IPS-20b (cell line): ENCODE measurements at regions not wholly inside any gene's neighbourhood (a gene's known extent, or its start where the extent isn't known, plus 50 kb on each side); places are given as distances from the start of the nearest gene placed in this dataset.

Experiments
- H3K27ac ChIP-seq: one replicate; pipeline ENCODE4 v1.5.1; 2013; ENCODE audit warnings: low read length
- H3K27me3 ChIP-seq: 2 replicates; pipeline ENCODE4 v1.6.1; 2013; ENCODE audit warnings: mild to moderate bottlenecking, low read length, inconsistent platforms; ENCODE audit not compliant: insufficient read depth
- H3K36me3 ChIP-seq: 2 replicates; pipeline ENCODE4 v1.6.1; 2013; ENCODE audit warnings: low read depth, mild to moderate bottlenecking, inconsistent platforms, low read length, moderate library complexity; ENCODE audit not compliant: insufficient read depth
- H3K4me1 ChIP-seq: 2 replicates; pipeline ENCODE4 v1.6.1; 2013; ENCODE audit warnings: mild to moderate bottlenecking, control low read depth, inconsistent platforms, low read length, moderate library complexity; ENCODE audit not compliant: insufficient read depth
- H3K4me3 ChIP-seq: 2 replicates; pipeline ENCODE4 v1.5.1; 2013; ENCODE audit warnings: mild to moderate bottlenecking, low read length, inconsistent platforms
- H3K9ac ChIP-seq: 2 replicates; pipeline ENCODE4 v1.6.1; 2013; ENCODE audit warnings: low read depth, mild to moderate bottlenecking, inconsistent platforms, low read length, moderate library complexity
- H3K9me3 ChIP-seq: 2 replicates; pipeline ENCODE4 v1.6.1; 2013; ENCODE audit warnings: mild to moderate bottlenecking, low read depth, low read length, inconsistent platforms; ENCODE audit not compliant: insufficient read depth

- Histone ChIP-seq H3K9me3 (no peaks in the 10 kb centered on the region), H3K36me3 (no peaks in the 10 kb centered on the region), H3K4me1 (no peaks in the 10 kb centered on the region), H3K9ac (no peak overlapping the region), H3K4me3 (no peak overlapping the region), H3K27me3 (peaks cover 11% of the 10 kb centered on the region), H3K27ac (no peak overlapping the region)
These were observed 100.4 kb downstream of the CD83 start for GRCh38 chr6:14217728-14218518.

GRCh38 chr6:14218519-14218800 lies 100.9 kb downstream of the CD83 start:
- peaks cover 6% of the 10 kb centered on the region for H3K27me3 ChIP-seq
- no peaks in the 10 kb centered on the region for H3K9me3 ChIP-seq
- H3K4me1 ChIP-seq, result no peaks in the 10 kb centered on the region
- no peak overlapping the region for H3K27ac ChIP-seq
- no peak overlapping the region for H3K4me3 ChIP-seq
- no peak overlapping the region for H3K9ac ChIP-seq
- H3K36me3 ChIP-seq, result no peaks in the 10 kb centered on the region

- Histone ChIP-seq H3K4me1 (no peaks in the 10 kb centered on the region), H3K27ac (no peak overlapping the region), H3K4me3 (no peak overlapping the region), H3K9me3 (no peaks in the 10 kb centered on the region), H3K9ac (no peak overlapping the region), H3K36me3 (no peaks in the 10 kb centered on the region), H3K27me3 (no peaks in the 10 kb centered on the region; the same call in 1 of the 2 replicates)
These were observed 104.2 kb downstream of the CD83 start for GRCh38 chr6:14221564-14222279.

- Histone ChIP-seq H3K4me3 (no peak overlapping the region), H3K9ac (no peak overlapping the region), H3K36me3 (no peaks in the 10 kb centered on the region), H3K27ac (no peak overlapping the region), H3K9me3 (no peaks in the 10 kb centered on the region), H3K27me3 (no peaks in the 10 kb centered on the region), H3K4me1 (no peaks in the 10 kb centered on the region)
These were observed 105.4 kb downstream of the CD83 start for GRCh38 chr6:14222956-14223355.

- H3K9ac ChIP-seq, result no peak overlapping the region
- no peaks in the 10 kb centered on the region for H3K4me1 ChIP-seq
- no peaks in the 10 kb centered on the region for H3K9me3 ChIP-seq
- no peaks in the 10 kb centered on the region for H3K36me3 ChIP-seq
- H3K4me3 ChIP-seq, result no peak overlapping the region
- no peaks in the 10 kb centered on the region for H3K27me3 ChIP-seq
- H3K27ac ChIP-seq, result no peak overlapping the region
These were observed 107.0 kb downstream of the CD83 start for GRCh38 chr6:14224359-14225103.

GRCh38 chr6:14226051-14226660 lies 108.6 kb downstream of the CD83 start:
- Histone ChIP-seq H3K9me3 (no peaks in the 10 kb centered on the region), H3K4me1 (no peaks in the 10 kb centered on the region), H3K9ac (no peak overlapping the region), H3K4me3 (no peak overlapping the region), H3K27ac (no peak overlapping the region), H3K36me3 (no peaks in the 10 kb centered on the region), H3K27me3 (no peaks in the 10 kb centered on the region)

- Histone ChIP-seq H3K4me3 (no peak overlapping the region), H3K4me1 (no peaks in the 10 kb centered on the region), H3K27me3 (no peaks in the 10 kb centered on the region; the same call in 1 of the 2 replicates), H3K9ac (no peak overlapping the region), H3K9me3 (no peaks in the 10 kb centered on the region), H3K36me3 (no peaks in the 10 kb centered on the region), H3K27ac (no peak overlapping the region)
These were observed 111.0 kb downstream of the CD83 start for GRCh38 chr6:14228571-14228970.

GRCh38 chr6:14231071-14231483 lies 113.5 kb downstream of the CD83 start:
- no peaks in the 10 kb centered on the region; the same call in 1 of the 2 replicates for H3K27me3 ChIP-seq
- H3K27ac ChIP-seq, result no peak overlapping the region
- no peak overlapping the region for H3K9ac ChIP-seq
- H3K36me3 ChIP-seq, result no peaks in the 10 kb centered on the region
- no peaks in the 10 kb centered on the region for H3K9me3 ChIP-seq
- no peak overlapping the region for H3K4me3 ChIP-seq
- no peaks in the 10 kb centered on the region for H3K4me1 ChIP-seq

- H3K9ac ChIP-seq, result no peak overlapping the region
These were observed 114.1 kb downstream of the CD83 start for GRCh38 chr6:14231501-14232280.

GRCh38 chr6:14232889-14233288 lies 115.3 kb downstream of the CD83 start:
- Histone ChIP-seq H3K9me3 (no peaks in the 10 kb centered on the region), H3K9ac (no peak overlapping the region), H3K4me3 (no peak overlapping the region), H3K27ac (no peak overlapping the region), H3K4me1 (no peaks in the 10 kb centered on the region), H3K36me3 (no peaks in the 10 kb centered on the region), H3K27me3 (no peaks in the 10 kb centered on the region; the same call in 1 of the 2 replicates)

More at GRCh38 chr6:14231501-14232280, 114.1 kb downstream of the CD83 start:
- Histone ChIP-seq H3K27ac (no peak overlapping the region), H3K4me1 (no peaks in the 10 kb centered on the region), H3K27me3 (no peaks in the 10 kb centered on the region; the same call in 1 of the 2 replicates), H3K4me3 (no peak overlapping the region), H3K9me3 (no peaks in the 10 kb centered on the region), H3K36me3 (no peaks in the 10 kb centered on the region)
